H1 (cell line): ENCODE measurements at regions not wholly inside any gene's neighbourhood (a gene's known extent, or its start where the extent isn't known, plus 50 kb on each side); places are given as distances from the start of the nearest gene placed in this dataset.
A peak's percentile ranks its signal among the peaks of the same experiment; 100 is the strongest.

Source experiments
- CTCF ChIA-PET: fragments of 300-600 bp; sonication (Branson Sonifier 250); formaldehyde crosslinking; loops from one replicate; lab custom pipeline; 2021; ENCODE audit not compliant: partially characterized antibody; lab: Charles Lee
- POLR2A ChIA-PET: fragments of 300-600 bp; sonication (Branson Sonifier 250); formaldehyde crosslinking; loops from one replicate; lab custom pipeline; 2021; ENCODE audit warnings: inconsistent platforms; ENCODE audit not compliant: partially characterized antibody; lab: Charles Lee
- DNase-seq, 2 experiments: peaks; one replicate each; pipeline versions ENCODE4 v3.0.0 to v3.0.0-alpha.2; 2010 to 2022; ENCODE audit warnings: low spot score in 2 of 2, low read depth in 1 of 2, mixed read lengths in 1 of 2
- FAIRE-seq: peaks from 2 replicates; lab custom pipeline; 2011; peaks lifted over from hg19 to GRCh38; lab: Jason Lieb, UNC
- H2AFZ ChIP-seq: 2 replicates; pipeline ENCODE4 v1.8.1; 2012; ENCODE audit warnings: low read length, inconsistent platforms
- H2AK5ac ChIP-seq: 2 replicates; pipeline ENCODE4 v1.6.1; 2013; ENCODE audit warnings: low read depth, low read length
- H2BK120ac ChIP-seq: replicated peaks from 2 replicates; pipeline ENCODE3; 2013; ENCODE audit warnings: low read depth, low read length, inconsistent platforms
- H2BK12ac ChIP-seq: 2 replicates; pipeline ENCODE4 v1.6.1; 2013; ENCODE audit warnings: low read depth, low read length
- H2BK15ac ChIP-seq: 2 replicates; pipeline ENCODE4 v1.6.1; 2013; ENCODE audit warnings: low read length
- H2BK20ac ChIP-seq: 2 replicates; pipeline ENCODE4 v1.6.1; 2013; ENCODE audit warnings: low read length
- H2BK5ac ChIP-seq: 2 replicates; pipeline ENCODE4 v1.6.1; 2013; ENCODE audit warnings: low read depth, low read length
- H3K14ac ChIP-seq: 2 replicates; pipeline ENCODE4 v1.6.1; 2013; ENCODE audit warnings: inconsistent platforms; ENCODE audit not compliant: insufficient read length
- H3K18ac ChIP-seq: 2 replicates; pipeline ENCODE4 v1.6.1; 2013; ENCODE audit warnings: low read length; ENCODE audit errors: extremely low read depth
- H3K23ac ChIP-seq: 2 replicates; pipeline ENCODE4 v1.6.1; 2013; ENCODE audit warnings: inconsistent platforms; ENCODE audit not compliant: insufficient read length
- H3K23me2 ChIP-seq: 2 replicates; pipeline ENCODE4 v1.6.1; 2013; ENCODE audit warnings: low read depth, low read length
- H3K27ac ChIP-seq: 2 replicates; pipeline ENCODE4 v1.6.1; 2011; ENCODE audit warnings: low read depth, low read length, inconsistent platforms
- H3K27me3 ChIP-seq, 4 experiments: replicated peaks in 1 of 4; 1 replicate in 1 of 4; 2 replicates in 3 of 4; pipeline versions ENCODE4 v1.6.1 to v1.8.1; 2011 to 2013; ENCODE audit warnings: low read length in 3 of 4, mild to moderate bottlenecking in 3 of 4, inconsistent platforms in 2 of 4, mixed read lengths in 2 of 4, moderate library complexity in 1 of 4; ENCODE audit not compliant: control insufficient read depth in 3 of 4, insufficient read depth in 3 of 4; ENCODE audit errors: extremely low read depth in 1 of 4
- H3K36me3 ChIP-seq, 4 experiments: 2 replicates each; pipeline versions ENCODE4 v1.6.1 to v1.8.1; 2011 to 2013; ENCODE audit warnings: mild to moderate bottlenecking in 4 of 4, low read length in 3 of 4, moderate library complexity in 2 of 4, control low read depth in 1 of 4, inconsistent platforms in 1 of 4; ENCODE audit not compliant: insufficient read depth in 4 of 4, control insufficient read depth in 2 of 4
- H3K4ac ChIP-seq: replicated peaks from 2 replicates; pipeline ENCODE3; 2013; ENCODE audit warnings: low read length, low read depth, mixed read lengths, inconsistent platforms; ENCODE audit not compliant: insufficient read length
- H3K4me1 ChIP-seq, 4 experiments: replicated peaks in 1 of 4; 1 replicate in 1 of 4; 2 replicates in 3 of 4; pipeline versions ENCODE4 v1.6.1 to v1.8.1; 2011 to 2013; ENCODE audit warnings: low read length in 3 of 4, inconsistent platforms in 2 of 4, mixed read lengths in 1 of 4; ENCODE audit not compliant: insufficient read depth in 4 of 4, control insufficient read depth in 3 of 4
- H3K4me2 ChIP-seq, 2 experiments: 2 replicates each; pipeline versions ENCODE4 v1.6.1 to v1.8.1; 2011 to 2013; ENCODE audit warnings: low read depth in 2 of 2, low read length in 2 of 2, control low read depth in 1 of 2, inconsistent platforms in 1 of 2, mild to moderate bottlenecking in 1 of 2; ENCODE audit not compliant: insufficient read depth in 1 of 2
- H3K4me3 ChIP-seq, 4 experiments: fragments of 200-600, 300-600 bp in 1 of 4; sonication (generic), shearing (Covaris generic), sonication (Bioruptor Twin) in 1 of 4; 2 replicates each; pipeline versions ENCODE4 v1.5.1 to v1.8.1; 2011 to 2016; ENCODE audit warnings: low read length in 4 of 4, low read depth in 3 of 4, control low read depth in 2 of 4, inconsistent platforms in 2 of 4, mild to moderate bottlenecking in 2 of 4, mixed read lengths in 1 of 4, moderate library complexity in 1 of 4; ENCODE audit not compliant: insufficient read depth in 2 of 4; ENCODE audit errors: extremely low read depth in 1 of 4
- H3K56ac ChIP-seq: replicated peaks from 2 replicates; pipeline ENCODE3; 2013; ENCODE audit warnings: low read depth, mild to moderate bottlenecking, mixed read lengths, low read length, inconsistent platforms; ENCODE audit not compliant: insufficient read length
- H3K79me1 ChIP-seq: 2 replicates; pipeline ENCODE4 v1.6.1; 2013; ENCODE audit warnings: low read depth, low read length, control low read depth
- H3K79me2 ChIP-seq, 2 experiments: 2 replicates each; pipeline versions ENCODE4 v1.6.1 to v1.8.1; 2012 to 2013; ENCODE audit warnings: low read length in 2 of 2, mild to moderate bottlenecking in 2 of 2, inconsistent platforms in 1 of 2; ENCODE audit not compliant: insufficient read depth in 2 of 2, control insufficient read depth in 1 of 2
- H3K9ac ChIP-seq, 4 experiments: replicated peaks in 1 of 4; 1 replicate in 1 of 4; 2 replicates in 3 of 4; pipeline versions ENCODE4 v1.6.1 to v1.8.1; 2011 to 2013; ENCODE audit warnings: low read depth in 3 of 4, low read length in 3 of 4, control low read depth in 2 of 4, mild to moderate bottlenecking in 2 of 4, moderate library complexity in 2 of 4, inconsistent platforms in 1 of 4; ENCODE audit errors: extremely low read depth in 1 of 4
- H3K9me3 ChIP-seq, 2 experiments: 2 replicates each; pipeline versions ENCODE4 v1.6.1 to v1.8.1; 2012 to 2013; ENCODE audit warnings: mild to moderate bottlenecking in 2 of 2, moderate library complexity in 2 of 2, control low read depth in 1 of 2, inconsistent platforms in 1 of 2, low read depth in 1 of 2, low read length in 1 of 2, mixed read lengths in 1 of 2; ENCODE audit not compliant: insufficient read depth in 2 of 2
- H4K20me1 ChIP-seq, 2 experiments: replicated peaks in 1 of 2; 2 replicates each; pipeline versions ENCODE3 to v1.8.1; 2011 to 2013; ENCODE audit warnings: inconsistent platforms in 2 of 2, low read length in 2 of 2, mild to moderate bottlenecking in 1 of 2; ENCODE audit not compliant: insufficient read depth in 2 of 2, control insufficient read depth in 1 of 2
- H4K5ac ChIP-seq: 2 replicates; pipeline ENCODE4 v1.6.1; 2013; ENCODE audit warnings: low read length, low read depth, mixed read lengths, inconsistent platforms; ENCODE audit not compliant: insufficient read length
- H4K8ac ChIP-seq: 2 replicates; pipeline ENCODE4 v1.8.0; 2013; ENCODE audit warnings: mild to moderate bottlenecking, moderate library complexity, low read length, inconsistent platforms; ENCODE audit not compliant: insufficient read depth; ENCODE audit errors: extremely low read depth
- H4K91ac ChIP-seq: replicated peaks from 2 replicates; pipeline ENCODE3; 2013; ENCODE audit warnings: low read length, mixed read lengths, inconsistent platforms; ENCODE audit not compliant: insufficient read length
- EGR1 ChIP-seq: IDR thresholded peaks from 2 replicates; pipeline ENCODE4 v1.6.1; 2011; ENCODE audit warnings: low read depth, low read length, borderline replicate concordance
- KDM5A ChIP-seq: fragments of 200-600 bp; IDR thresholded peaks from 2 replicates; pipeline ENCODE4 v1.7.1; 2012; ENCODE audit warnings: mild to moderate bottlenecking, low read length, inconsistent platforms, mixed read lengths
- SIRT6 ChIP-seq: IDR thresholded peaks from one replicate; pipeline ENCODE4 v1.7.1; 2012; ENCODE audit warnings: low read length, inconsistent platforms
- SRF ChIP-seq: IDR thresholded peaks from 2 replicates; pipeline ENCODE4 v1.6.1; 2011; ENCODE audit warnings: mild to moderate bottlenecking, low read depth, low read length, moderate library complexity
- whole genome bisulfite sequencing, 2 experiments: shearing (Covaris generic) in 1 of 2; methylation state at CpG; one replicate each; pipeline versions ENCODE4 v1.1.6 to v1.1.7; 2013 to 2015; ENCODE audit warnings: low lambda C conversion rate in 2 of 2, mixed read lengths in 2 of 2, inconsistent platforms in 1 of 2, low coverage in 1 of 2, missing lambda C conversion rate in 1 of 2; ENCODE audit not compliant: insufficient replicate concordance in 2 of 2, insufficient coverage in 1 of 2, insufficient read length in 1 of 2; ENCODE audit errors: extremely low coverage in 1 of 2, missing lambda C conversion rate in 1 of 2; 5-methylcytosine and 5-hydroxymethylcytosine counted together

GRCh38 chr9:10946676-10947410 lies 334.0 kb upstream of the PTPRD start:
- H3K27ac ChIP-seq, result no peak overlapping the region
- no peaks in the 10 kb centered on the region for H3K79me1 ChIP-seq
- H3K9me3 ChIP-seq, result no peaks in the 10 kb centered on the region
- no peak overlapping the region for H4K5ac ChIP-seq
- no peaks in the 10 kb centered on the region for H4K20me1 ChIP-seq
- no peaks in the 10 kb centered on the region for H3K4me1 ChIP-seq
- H2AFZ ChIP-seq, result no peak overlapping the region
- POLR2A ChIA-PET, result no interaction called here
- no peaks in the 10 kb centered on the region for H3K27me3 ChIP-seq
- no peak overlapping the region for H3K23ac ChIP-seq
- no peak overlapping the region for H4K91ac ChIP-seq
- no peak overlapping the region for H2BK120ac ChIP-seq
- H3K4me2 ChIP-seq, result no peak overlapping the region
- no peak overlapping the region for H3K56ac ChIP-seq
- H2BK5ac ChIP-seq, result no peak overlapping the region
- H3K79me2 ChIP-seq, result no peaks in the 10 kb centered on the region
- DNase-seq, result no peak
- no peaks in the 10 kb centered on the region for H3K36me3 ChIP-seq
- no peak for FAIRE-seq
- no peak overlapping the region for H2AK5ac ChIP-seq
- H2BK20ac ChIP-seq, result no peak overlapping the region
- no peak for TF ChIP-seq KDM5A
- no peak for TF ChIP-seq EGR1
- TF ChIP-seq SIRT6, result no peak
- no peak for TF ChIP-seq SRF
- H3K14ac ChIP-seq, result no peak overlapping the region
- H3K18ac ChIP-seq, result no peak overlapping the region
- no peaks in the 10 kb centered on the region for H3K23me2 ChIP-seq
- H3K4ac ChIP-seq, result no peak overlapping the region
- H4K8ac ChIP-seq, result 0 out of 2 replicates have a peak overlapping the region, but pooled peaks have one; percentile 57
- CTCF ChIA-PET, result interaction anchor here (0.7 to 1.1 kb wide), 3 partner anchors 11 to 947 kb away, joined by 3 to 4 read pairs (median 3); no protein-coding TSS in a partner anchor
- no peak overlapping the region for H2BK12ac ChIP-seq
- H2BK15ac ChIP-seq, result no peak overlapping the region
- no peak overlapping the region for H3K9ac ChIP-seq
- WGBS, 2 experiments, result 93% methylated on average over 26 of the region's 26 CpGs; no CpG with 5 or more reads in 1 of the 2 experiments
- no peak overlapping the region for H3K4me3 ChIP-seq
